ENCODE measurements at regions not wholly inside any gene's neighbourhood (a gene's known extent, or its start where the extent isn't known, plus 50 kb on each side); places are given as distances from the start of the nearest gene placed in this dataset.

DNA sequence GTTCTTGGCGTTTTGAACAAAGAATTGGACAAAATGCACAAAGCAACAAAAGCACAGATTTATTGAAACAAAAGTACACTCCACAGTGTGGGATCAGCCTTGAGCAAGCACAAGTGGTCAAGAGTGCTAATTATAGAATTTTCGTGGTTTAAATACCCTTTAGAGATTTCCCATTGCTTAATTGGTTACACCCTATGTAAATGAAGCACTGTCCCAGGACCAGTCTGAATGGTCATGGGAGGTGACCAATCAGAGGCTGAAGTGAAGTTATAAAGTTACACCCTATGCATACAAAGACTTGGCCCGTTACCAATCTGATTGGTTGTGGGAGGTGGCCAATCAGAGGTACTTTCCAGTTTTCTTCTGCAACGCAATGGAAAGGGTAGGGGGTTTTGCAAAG, 223.6 kb downstream of the CENPF start:
- FAIRE-seq (no peak), DNase-seq (ENCODE audit: low read depth) (no peak)
- no peaks in the 10 kb centered on the region for H3K27me3 Mint-ChIP-seq (ENCODE audit: low read depth, unreplicated experiment)
- H2AFZ ChIP-seq (ENCODE audit: low read depth, low read length), result no peak overlapping the region
- no peak overlapping the region for H3K4me3 ChIP-seq (ENCODE audit: insufficient read depth, low read depth, low read length)
- H3K9ac ChIP-seq (ENCODE audit: low read length), result no peak overlapping the region
- TF ChIP-seq, protein P1, sequence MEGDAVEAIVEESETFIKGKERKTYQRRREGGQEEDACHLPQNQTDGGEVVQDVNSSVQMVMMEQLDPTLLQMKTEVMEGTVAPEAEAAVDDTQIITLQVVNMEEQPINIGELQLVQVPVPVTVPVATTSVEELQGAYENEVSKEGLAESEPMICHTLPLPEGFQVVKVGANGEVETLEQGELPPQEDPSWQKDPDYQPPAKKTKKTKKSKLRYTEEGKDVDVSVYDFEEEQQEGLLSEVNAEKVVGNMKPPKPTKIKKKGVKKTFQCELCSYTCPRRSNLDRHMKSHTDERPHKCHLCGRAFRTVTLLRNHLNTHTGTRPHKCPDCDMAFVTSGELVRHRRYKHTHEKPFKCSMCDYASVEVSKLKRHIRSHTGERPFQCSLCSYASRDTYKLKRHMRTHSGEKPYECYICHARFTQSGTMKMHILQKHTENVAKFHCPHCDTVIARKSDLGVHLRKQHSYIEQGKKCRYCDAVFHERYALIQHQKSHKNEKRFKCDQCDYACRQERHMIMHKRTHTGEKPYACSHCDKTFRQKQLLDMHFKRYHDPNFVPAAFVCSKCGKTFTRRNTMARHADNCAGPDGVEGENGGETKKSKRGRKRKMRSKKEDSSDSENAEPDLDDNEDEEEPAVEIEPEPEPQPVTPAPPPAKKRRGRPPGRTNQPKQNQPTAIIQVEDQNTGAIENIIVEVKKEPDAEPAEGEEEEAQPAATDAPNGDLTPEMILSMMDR (IDR thresholded peaks at IDR 0.05; ENCODE audit: insufficient read depth, low read depth, low read length), result no peak
- no peak for TF ChIP-seq EZH2 (IDR thresholded peaks at IDR 0.05; ENCODE audit: insufficient read depth, low read length)
- H3K4me3 Mint-ChIP-seq (ENCODE audit: unreplicated experiment), result no peak overlapping the region
- H3K9me3 ChIP-seq (ENCODE audit: insufficient read depth, low read depth, low read length), result no peaks in the 10 kb centered on the region
- H3K27ac ChIP-seq (ENCODE audit: low read depth, low read length), result no peak overlapping the region
- H3K36me3 Mint-ChIP-seq (ENCODE audit: low read depth, unreplicated experiment), result no peaks in the 10 kb centered on the region
- no peak overlapping the region for H3K27ac Mint-ChIP-seq (ENCODE audit: unreplicated experiment)
- no peaks in the 10 kb centered on the region for H4K20me1 ChIP-seq (ENCODE audit: insufficient read depth, low read length)
- H3K79me2 ChIP-seq (ENCODE audit: insufficient read depth, low read length), result no peaks in the 10 kb centered on the region
- H3K9me3 Mint-ChIP-seq (ENCODE audit: unreplicated experiment), result no peaks in the 10 kb centered on the region
- no peaks in the 10 kb centered on the region for H3K4me1 Mint-ChIP-seq (ENCODE audit: low read depth, unreplicated experiment)
- H3K4me2 ChIP-seq (ENCODE audit: low read length), result no peak overlapping the region
- H3K36me3 ChIP-seq (ENCODE audit: insufficient read depth, low read length), result no peaks in the 10 kb centered on the region
- no peaks in the 10 kb centered on the region for H3K27me3 ChIP-seq (ENCODE audit: insufficient read depth, low read length)
- H3K4me1 ChIP-seq (ENCODE audit: insufficient read depth, low read length), result no peaks in the 10 kb centered on the region

DNA sequence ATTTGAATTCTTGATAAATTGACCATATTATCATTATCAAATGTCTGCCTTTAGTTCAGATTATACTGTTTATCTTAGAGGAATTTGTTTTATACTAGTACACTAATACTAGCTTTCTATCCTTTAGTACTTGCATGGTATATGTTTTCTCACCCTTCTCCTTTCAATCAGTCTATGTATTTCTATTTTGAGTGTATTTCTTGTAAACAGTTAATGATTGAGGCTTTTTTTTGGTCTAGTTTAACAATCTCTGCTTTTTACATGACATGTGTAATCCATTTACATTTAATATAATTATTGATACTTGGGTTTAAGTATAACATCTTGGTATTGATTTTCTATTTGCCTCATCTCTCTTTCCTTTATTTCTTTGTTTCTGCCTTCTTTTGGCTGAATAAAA, 224.9 kb downstream of the CENPF start:
- no peak overlapping the region for H3K4me3 Mint-ChIP-seq (ENCODE audit: unreplicated experiment)
- no peak for FAIRE-seq

DNA sequence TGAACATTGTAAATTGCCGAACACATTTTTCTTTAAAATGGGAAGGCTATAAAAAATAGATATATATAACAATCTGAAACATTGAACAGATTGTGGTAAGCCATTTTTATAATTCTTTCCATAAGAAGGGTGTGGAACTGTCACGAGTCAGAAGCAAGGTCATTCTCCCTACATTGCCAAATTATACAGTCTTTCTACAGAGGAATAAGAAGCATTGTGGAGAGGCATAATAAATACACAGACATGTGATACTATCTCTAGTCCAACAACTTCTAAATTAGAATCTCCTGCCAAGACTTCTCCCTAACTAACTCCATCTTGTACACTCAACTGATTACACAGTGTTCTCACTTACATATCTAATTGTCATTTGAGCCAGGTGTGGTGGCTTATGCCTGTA, 227.9 kb downstream of the CENPF start:
- peaks cover 7% of the 10 kb centered on the region for H3K4me1 Mint-ChIP-seq (ENCODE audit: low read depth, unreplicated experiment)
- H3K27ac ChIP-seq (ENCODE audit: low read depth, low read length), result no peak overlapping the region
- no peak for TF ChIP-seq EZH2 (IDR thresholded peaks at IDR 0.05; ENCODE audit: insufficient read depth, low read length)
- TF ChIP-seq, protein P1 (IDR thresholded peaks at IDR 0.05; ENCODE audit: insufficient read depth, low read depth, low read length), result no peak

More for the DNA sequence above, 224.9 kb downstream of the CENPF start:
- Histone ChIP-seq H2AFZ (ENCODE audit: low read depth, low read length) (no peak overlapping the region), H3K9ac (ENCODE audit: low read length) (no peak overlapping the region), H3K9me3 (ENCODE audit: insufficient read depth, low read depth, low read length) (no peaks in the 10 kb centered on the region), H3K36me3 (ENCODE audit: insufficient read depth, low read length) (no peaks in the 10 kb centered on the region), H3K27me3 (ENCODE audit: insufficient read depth, low read length) (no peaks in the 10 kb centered on the region), H3K79me2 (ENCODE audit: insufficient read depth, low read length) (no peaks in the 10 kb centered on the region), H3K4me3 (ENCODE audit: insufficient read depth, low read depth, low read length) (no peak overlapping the region), H3K4me1 (ENCODE audit: insufficient read depth, low read length) (peaks cover under 1% of the 10 kb centered on the region), H3K4me2 (ENCODE audit: low read length) (no peak overlapping the region), H3K27ac (ENCODE audit: low read depth, low read length) (no peak overlapping the region), H4K20me1 (ENCODE audit: insufficient read depth, low read length) (no peaks in the 10 kb centered on the region)
- TF ChIP-seq EZH2 (IDR thresholded peaks at IDR 0.05; ENCODE audit: insufficient read depth, low read length), result no peak
- TF ChIP-seq, protein P1 (IDR thresholded peaks at IDR 0.05; ENCODE audit: insufficient read depth, low read depth, low read length), result no peak
- Mint-ChIP-seq H3K27ac (ENCODE audit: unreplicated experiment) (no peak overlapping the region), H3K36me3 (ENCODE audit: low read depth, unreplicated experiment) (no peaks in the 10 kb centered on the region), H3K4me1 (ENCODE audit: low read depth, unreplicated experiment) (no peaks in the 10 kb centered on the region), H3K27me3 (ENCODE audit: low read depth, unreplicated experiment) (no peaks in the 10 kb centered on the region), H3K9me3 (ENCODE audit: unreplicated experiment) (no peaks in the 10 kb centered on the region)
- DNase-seq (ENCODE audit: low read depth), result no peak

More for the DNA sequence above, 227.9 kb downstream of the CENPF start:
- no peaks in the 10 kb centered on the region for H3K9me3 ChIP-seq (ENCODE audit: insufficient read depth, low read depth, low read length)
- H3K79me2 ChIP-seq (ENCODE audit: insufficient read depth, low read length), result no peaks in the 10 kb centered on the region
- H3K36me3 Mint-ChIP-seq (ENCODE audit: low read depth, unreplicated experiment), result no peaks in the 10 kb centered on the region
- H3K4me1 ChIP-seq (ENCODE audit: insufficient read depth, low read length), result peaks cover 6% of the 10 kb centered on the region
- no peaks in the 10 kb centered on the region for H3K9me3 Mint-ChIP-seq (ENCODE audit: unreplicated experiment)
- no peak overlapping the region for H3K4me3 Mint-ChIP-seq (ENCODE audit: unreplicated experiment)
- no peaks in the 10 kb centered on the region for H4K20me1 ChIP-seq (ENCODE audit: insufficient read depth, low read length)
- H3K9ac ChIP-seq (ENCODE audit: low read length), result no peak overlapping the region
- no peaks in the 10 kb centered on the region for H3K36me3 ChIP-seq (ENCODE audit: insufficient read depth, low read length)
- H3K4me2 ChIP-seq (ENCODE audit: low read length), result no peak overlapping the region
- no peaks in the 10 kb centered on the region for H3K27me3 ChIP-seq (ENCODE audit: insufficient read depth, low read length)
- no peak overlapping the region for H3K4me3 ChIP-seq (ENCODE audit: insufficient read depth, low read depth, low read length)
- no peak overlapping the region for H3K27ac Mint-ChIP-seq (ENCODE audit: unreplicated experiment)
- no peak for FAIRE-seq
- no peaks in the 10 kb centered on the region for H3K27me3 Mint-ChIP-seq (ENCODE audit: low read depth, unreplicated experiment)
- H2AFZ ChIP-seq (ENCODE audit: low read depth, low read length), result no peak overlapping the region
- no peak for DNase-seq (ENCODE audit: low read depth)

Data from astrocyte (in vitro differentiated cells and primary cell).